Hepatocyte (in vitro differentiated cells): ENCODE measurements at regions not wholly inside any gene's neighbourhood (a gene's known extent, or its start where the extent isn't known, plus 50 kb on each side); places are given as distances from the start of the nearest gene placed in this dataset.

ENCODE experiments used
- EZH2 ChIP-seq: fragments of 200-600 bp; sonication (generic); IDR thresholded peaks from 2 replicates; pipeline ENCODE4 v1.6.1; 2016; ENCODE audit warnings: antibody characterized with exemption, mild to moderate bottlenecking, borderline replicate concordance
- EZH2phosphoT487 ChIP-seq: fragments of 200-600 bp; sonication (generic); IDR thresholded peaks from one replicate; pipeline ENCODE4 v1.6.1; 2018; ENCODE audit warnings: antibody characterized with exemption, mild to moderate bottlenecking, low read depth, moderate library complexity; ENCODE audit not compliant: unreplicated experiment, severe bottlenecking
- TF ChIP-seq, protein P1 (sequence below): fragments of 200-600 bp; sonication (generic); IDR thresholded peaks from 2 replicates; pipeline ENCODE4 v1.5.1; 2016; ENCODE audit warnings: antibody characterized with exemption, mild to moderate bottlenecking; ENCODE audit not compliant: poor library complexity

- TF ChIP-seq, protein P1, sequence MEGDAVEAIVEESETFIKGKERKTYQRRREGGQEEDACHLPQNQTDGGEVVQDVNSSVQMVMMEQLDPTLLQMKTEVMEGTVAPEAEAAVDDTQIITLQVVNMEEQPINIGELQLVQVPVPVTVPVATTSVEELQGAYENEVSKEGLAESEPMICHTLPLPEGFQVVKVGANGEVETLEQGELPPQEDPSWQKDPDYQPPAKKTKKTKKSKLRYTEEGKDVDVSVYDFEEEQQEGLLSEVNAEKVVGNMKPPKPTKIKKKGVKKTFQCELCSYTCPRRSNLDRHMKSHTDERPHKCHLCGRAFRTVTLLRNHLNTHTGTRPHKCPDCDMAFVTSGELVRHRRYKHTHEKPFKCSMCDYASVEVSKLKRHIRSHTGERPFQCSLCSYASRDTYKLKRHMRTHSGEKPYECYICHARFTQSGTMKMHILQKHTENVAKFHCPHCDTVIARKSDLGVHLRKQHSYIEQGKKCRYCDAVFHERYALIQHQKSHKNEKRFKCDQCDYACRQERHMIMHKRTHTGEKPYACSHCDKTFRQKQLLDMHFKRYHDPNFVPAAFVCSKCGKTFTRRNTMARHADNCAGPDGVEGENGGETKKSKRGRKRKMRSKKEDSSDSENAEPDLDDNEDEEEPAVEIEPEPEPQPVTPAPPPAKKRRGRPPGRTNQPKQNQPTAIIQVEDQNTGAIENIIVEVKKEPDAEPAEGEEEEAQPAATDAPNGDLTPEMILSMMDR = no peak
- TF ChIP-seq EZH2phosphoT487 (no peak), EZH2 (no peak)
Observed at GRCh38 chr22:48300877-48301276, 1526.8 kb downstream of the BRD1 start.
